ENCODE measurements at regions not wholly inside any gene's neighbourhood (a gene's known extent, or its start where the extent isn't known, plus 50 kb on each side); places are given as distances from the start of the nearest gene placed in this dataset.
"Not testable (repeated sequence)": the region's sequence is repeated elsewhere in the genome, so short reads cannot be mapped to it uniquely, and the experiment has no call there.

DNA sequence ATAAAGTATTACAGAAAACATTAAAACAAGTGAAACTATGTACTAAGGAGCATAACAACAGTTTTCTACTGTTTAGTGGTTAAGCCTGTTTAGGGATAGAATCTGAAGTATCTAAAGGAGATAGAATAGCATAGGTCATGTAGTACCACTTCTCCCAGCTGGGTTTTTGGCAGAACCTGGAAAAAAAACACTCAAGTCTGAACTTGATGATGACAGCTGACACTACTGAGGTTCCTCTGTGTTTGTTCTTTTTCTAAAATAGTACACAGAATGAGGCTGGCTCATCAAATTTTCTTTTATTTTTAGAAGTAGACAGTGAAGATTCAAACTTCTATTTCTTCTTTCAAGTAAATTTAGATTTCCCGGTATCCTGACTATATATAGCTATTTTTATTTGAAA, 203.8 kb upstream of the ACO1 start:
- DNase-seq: no peak

DNA sequence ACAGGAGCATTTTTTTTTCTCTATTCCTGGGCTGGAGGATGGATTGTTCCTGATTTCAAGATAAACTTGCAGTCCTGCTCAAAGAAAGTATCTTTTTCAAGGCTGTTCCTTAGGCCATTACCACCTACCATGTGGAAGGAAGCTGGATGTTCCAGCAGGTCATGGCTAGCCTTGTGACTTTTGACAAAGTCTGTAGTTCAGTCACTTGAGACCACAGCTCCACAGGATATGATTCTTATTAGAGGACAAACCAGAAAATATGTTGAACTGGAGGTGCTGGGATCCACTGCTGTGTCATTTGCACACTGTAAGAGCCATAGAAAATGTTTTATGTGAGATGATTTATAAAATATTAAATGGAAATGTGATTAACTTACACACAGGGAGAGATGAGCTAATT, 184.2 kb upstream of the ACO1 start:
- DNase-seq: no peak

GRCh38 chr9:32200896-32201295, 183.5 kb upstream of the ACO1 start:
- no peak for DNase-seq

- not testable (repeated sequence) for DNase-seq
These were observed 175.3 kb upstream of the ACO1 start for GRCh38 chr9:32209164-32209563.

- no peak for DNase-seq
These were observed 166.2 kb upstream of the ACO1 start for GRCh38 chr9:32218100-32218767.

- no peak for DNase-seq
These were observed 163.7 kb upstream of the ACO1 start for GRCh38 chr9:32220750-32221149.

GRCh38 chr9:32234451-32234850, 150.0 kb upstream of the ACO1 start:
- DNase-seq: no peak

DNA sequence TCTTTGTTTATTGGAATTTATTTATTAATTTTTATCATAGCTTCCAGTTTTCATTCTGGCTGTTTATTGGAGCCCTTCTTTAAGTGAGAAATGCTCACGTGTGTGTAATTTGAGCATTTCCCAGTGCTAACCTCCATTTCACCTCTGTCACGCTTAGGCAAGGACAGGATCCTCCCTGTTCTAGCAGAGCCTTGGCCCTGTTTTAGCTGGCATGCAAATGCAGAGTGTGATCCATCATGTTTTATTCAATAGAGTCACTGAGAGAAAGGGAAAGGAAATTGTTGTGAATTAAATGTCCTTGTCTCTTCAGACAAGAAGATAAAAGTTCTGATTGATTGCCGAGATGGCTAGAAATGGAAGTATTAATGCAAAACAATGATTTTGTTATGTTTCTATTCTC, 137.3 kb upstream of the ACO1 start:
- no peak for DNase-seq

GRCh38 chr9:32248189-32248712, 136.2 kb upstream of the ACO1 start:
- DNase-seq: no peak

GRCh38 chr9:32251539-32251938, 132.9 kb upstream of the ACO1 start:
- peak; percentile 42 to 69 for DNase-seq

GRCh38 chr9:32253731-32254130, 130.7 kb upstream of the ACO1 start:
- DNase-seq: no peak

DNA sequence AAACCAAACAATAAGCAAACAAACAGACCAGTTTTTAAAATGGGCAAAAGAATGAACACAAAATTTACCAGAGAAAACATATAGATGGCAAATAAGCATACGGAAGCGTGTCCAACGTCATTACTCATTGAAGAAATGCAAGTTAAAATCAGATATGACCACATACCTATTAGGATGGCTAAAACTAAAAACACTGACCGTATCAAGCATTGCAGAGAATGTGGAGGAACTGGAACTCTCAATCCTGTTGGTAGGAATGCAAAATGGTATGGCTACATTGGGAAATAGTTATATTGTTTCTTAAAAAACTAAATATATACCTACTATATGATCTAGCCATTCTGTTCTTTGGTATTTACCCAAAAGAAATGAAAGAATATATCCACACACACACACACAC, 129.4 kb upstream of the ACO1 start:
- no peak for DNase-seq

DNA sequence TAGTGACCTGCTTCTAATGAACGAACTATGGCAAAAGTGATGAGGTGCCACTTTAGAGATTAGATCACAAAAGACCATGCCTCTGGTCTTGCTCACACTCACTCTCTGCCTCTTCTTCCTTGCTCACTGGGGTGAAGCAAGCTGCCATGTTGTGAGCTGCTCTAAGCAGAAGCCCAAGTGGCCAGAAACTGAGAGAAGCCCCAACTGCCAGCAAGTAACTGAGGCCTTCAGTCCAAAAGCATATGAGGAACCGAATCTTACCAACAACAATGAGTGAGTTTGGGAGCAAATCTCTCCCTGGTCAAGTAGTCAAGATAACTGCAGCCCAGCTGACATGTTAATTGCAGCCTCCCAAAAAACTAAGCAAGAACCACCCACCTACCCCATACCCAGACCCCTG, 126.0 kb upstream of the ACO1 start:
- DNase-seq: no peak

- peak in 1 of 2 experiments; percentile 41 for DNase-seq
These were observed 124.1 kb upstream of the ACO1 start for GRCh38 chr9:32260151-32260862.

GRCh38 chr9:32264170-32264864, 120.1 kb upstream of the ACO1 start:
- DNase-seq: peak; percentile 1 to 31

GRCh38 chr9:32265037-32265436, 119.4 kb upstream of the ACO1 start:
- DNase-seq: no peak

DNA sequence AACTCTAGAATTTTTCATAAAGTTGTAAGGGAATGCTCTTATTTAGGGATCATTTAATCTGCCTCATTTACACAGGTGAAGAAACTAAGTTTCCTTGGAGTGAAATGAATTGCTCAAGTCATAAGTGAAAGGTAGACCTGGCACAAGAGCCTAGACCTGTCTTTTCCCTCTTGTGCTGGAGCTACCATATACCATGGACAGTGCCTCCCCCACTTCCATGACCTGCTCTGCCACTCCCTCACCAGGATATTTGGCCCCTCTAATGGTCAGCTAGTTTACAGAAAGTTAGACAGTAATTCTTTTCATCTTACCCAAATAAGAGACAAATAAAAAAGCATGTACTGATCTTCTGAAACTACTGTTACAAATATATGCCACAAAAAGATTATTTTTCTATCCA, 105.5 kb upstream of the ACO1 start:
- no peak for DNase-seq

- DNase-seq: no peak
These were observed 94.7 kb upstream of the ACO1 start for GRCh38 chr9:32289756-32290155.

- no peak for DNase-seq
These were observed 93.1 kb upstream of the ACO1 start for GRCh38 chr9:32291370-32291769.

DNA sequence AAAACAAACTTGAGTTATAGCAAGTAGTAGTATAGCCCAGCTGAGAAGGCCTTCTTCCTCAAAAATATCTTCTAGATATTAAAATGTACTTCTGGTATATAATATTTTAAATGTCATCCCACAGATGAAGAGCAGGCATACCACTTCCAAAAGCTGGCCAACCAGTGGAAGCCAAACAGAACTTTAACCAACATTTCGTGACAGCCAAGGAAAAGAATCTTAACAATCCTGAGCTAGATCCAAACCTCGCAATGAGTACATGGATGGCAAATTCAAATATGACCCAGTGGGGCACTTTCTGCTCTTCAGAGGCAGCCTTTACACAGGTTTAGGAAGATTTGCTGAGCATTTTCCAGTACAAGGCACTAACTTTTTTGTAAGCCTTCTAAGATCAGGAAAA, 91.8 kb upstream of the ACO1 start:
- no peak for DNase-seq

- no peak for DNase-seq
These were observed 91.4 kb upstream of the ACO1 start for GRCh38 chr9:32293091-32293490.

DNA sequence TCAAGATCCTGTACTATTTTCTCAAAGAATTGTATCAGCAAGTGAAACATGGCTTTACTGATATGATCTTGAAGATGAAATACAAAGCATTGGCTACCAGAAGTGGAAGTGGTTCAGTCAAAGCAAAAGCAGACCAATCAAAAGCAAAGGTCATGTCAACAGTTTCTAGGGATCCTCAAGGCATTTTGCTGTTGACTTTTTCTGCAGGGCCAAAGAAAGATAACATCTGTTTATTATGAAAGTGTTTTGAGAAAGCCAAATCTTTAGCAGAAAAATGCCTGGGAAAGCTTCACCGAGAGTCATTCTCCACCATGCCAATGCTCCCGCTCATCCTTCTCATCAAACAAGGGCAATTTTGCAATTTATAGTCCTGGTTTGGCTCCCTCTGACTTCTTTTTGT, 90.3 kb upstream of the ACO1 start:
- DNase-seq: no peak

- no peak for DNase-seq
These were observed 84.1 kb upstream of the ACO1 start for GRCh38 chr9:32300373-32300772.

DNA sequence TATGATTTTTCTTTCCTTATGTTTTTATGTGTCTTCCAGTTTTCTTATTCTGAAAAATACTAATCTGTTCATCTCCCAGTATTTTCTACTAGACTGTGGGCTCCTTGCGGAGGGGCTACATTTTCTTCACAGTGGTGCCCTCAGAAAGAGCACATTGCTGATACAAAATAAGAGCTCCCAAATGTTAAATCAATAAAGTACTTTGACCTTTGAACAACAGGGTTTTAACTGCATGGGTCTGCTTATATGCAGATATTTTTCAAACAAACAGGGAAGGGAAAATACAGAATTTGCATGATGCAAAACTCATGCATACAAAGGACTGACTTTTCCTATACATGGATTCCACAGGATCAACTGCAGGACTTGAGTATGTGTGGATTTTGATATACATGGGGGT, 79.9 kb upstream of the ACO1 start:
- DNase-seq: no peak
